GM12878 (cell line): ENCODE measurements at regions not wholly inside any gene's neighbourhood (a gene's known extent, or its start where the extent isn't known, plus 50 kb on each side); places are given as distances from the start of the nearest gene placed in this dataset.
"Not testable (repeated sequence)": the region's sequence is repeated elsewhere in the genome, so short reads cannot be mapped to it uniquely, and the experiment has no call there.

Experiments used
- ATAC-seq: fragments of 200-7000 bp; cut with Tn5 transposase; 3 replicates; pipeline ENCODE4 v1.9.1; 2020; ENCODE audit warnings: mild to moderate bottlenecking, moderate library complexity
- BruUV-seq: library from RNA; stranded (reverse); fragments of 400-500 nt; replicated peaks from 2 replicates; lab custom pipeline; 2021; lab: Mats Ljungman, UMichigan
- CTCF ChIA-PET: fragments of 300-600 bp; sonication (Branson Sonifier 250); formaldehyde crosslinking; extraction: SDS; loops from one replicate; lab custom pipeline; 2021; ENCODE audit warnings: inconsistent platforms; lab: Yijun Ruan, JAX
- POLR2A ChIA-PET: fragments of 350-600 bp; formaldehyde crosslinking; extraction: SDS; loops from one replicate; lab custom pipeline; 2021; ENCODE audit warnings: inconsistent platforms; lab: Charles Lee
- RAD21 ChIA-PET: fragments of 300-600 bp; sonication (Branson Sonifier 250); formaldehyde crosslinking; loops from one replicate; lab custom pipeline; 2023; ENCODE audit warnings: antibody characterized with exemption; ENCODE audit not compliant: unreplicated experiment; lab: Charles Lee
- SMC1A ChIA-PET: fragments of 300-600 bp; sonication (Branson Sonifier 250); formaldehyde crosslinking; loops from one replicate; lab custom pipeline; 2023; ENCODE audit not compliant: unreplicated experiment, uncharacterized antibody; lab: Charles Lee
- DNase-seq: peaks from one replicate; pipeline ENCODE4 v3.0.0-alpha.2; 2011; ENCODE audit warnings: low read depth, low spot score
- FAIRE-seq: peaks from 3 replicates; lab custom pipeline; 2011; peaks lifted over from hg19 to GRCh38; lab: Jason Lieb, UNC
- H2AFZ ChIP-seq: 2 replicates; pipeline ENCODE4 v1.6.0; 2011; ENCODE audit warnings: low read depth, low read length, control low read depth; ENCODE audit not compliant: control insufficient read depth
- H3K27ac ChIP-seq: 2 replicates; pipeline ENCODE4 v1.5.1; 2011; ENCODE audit warnings: control low read depth; ENCODE audit not compliant: control insufficient read depth, insufficient read depth
- H3K27me3 ChIP-seq, 2 experiments: replicated peaks in 1 of 2; 2 replicates each; pipeline versions ENCODE4 v1.6.0 to v1.6.1; 2011; ENCODE audit warnings: low read length in 1 of 2; ENCODE audit not compliant: control insufficient read depth in 2 of 2, insufficient read depth in 2 of 2
- H3K36me3 ChIP-seq, 2 experiments: 2 replicates each; pipeline ENCODE4 v1.5.1; 2011; ENCODE audit warnings: low read length in 1 of 2; ENCODE audit not compliant: control insufficient read depth in 2 of 2, insufficient read depth in 2 of 2
- H3K4me1 ChIP-seq: 2 replicates; pipeline ENCODE4 v1.6.1; 2011; ENCODE audit warnings: mild to moderate bottlenecking, low read length, moderate library complexity, mixed read lengths; ENCODE audit not compliant: control insufficient read depth, insufficient read depth
- H3K4me2 ChIP-seq: 2 replicates; pipeline ENCODE4 v1.6.0; 2011; ENCODE audit warnings: control low read depth; ENCODE audit not compliant: control insufficient read depth, insufficient read depth
- H3K4me3 ChIP-seq: fragments of 200-600 bp; sonication (generic); 2 replicates; pipeline ENCODE4 v1.5.1; 2016
- H3K79me2 ChIP-seq: 2 replicates; pipeline ENCODE4 v1.6.0; 2011; ENCODE audit warnings: low read length; ENCODE audit not compliant: control insufficient read depth, insufficient read depth
- H3K9ac ChIP-seq: 2 replicates; pipeline ENCODE4 v1.8.0; 2011; ENCODE audit warnings: low read length, control low read depth, mixed read lengths; ENCODE audit not compliant: control insufficient read depth, insufficient read depth
- H3K9me3 ChIP-seq: replicated peaks from 3 replicates; pipeline ENCODE4 v1.5.1; 2011; ENCODE audit warnings: mild to moderate bottlenecking, low read length; ENCODE audit not compliant: control insufficient read depth, insufficient read depth
- H4K20me1 ChIP-seq: 2 replicates; pipeline ENCODE4 v1.6.0; 2011; ENCODE audit not compliant: control insufficient read depth, insufficient read depth
- POU2F2 ChIP-seq: IDR thresholded peaks from 3 replicates; pipeline ENCODE4 v1.6.1; 2011; ENCODE audit warnings: low read depth, mild to moderate bottlenecking, low read length, borderline replicate concordance
- WGBS: methylation state at CpG from one replicate; pipeline ENCODE4 v1.1.6; 2016; ENCODE audit warnings: low lambda C conversion rate; ENCODE audit not compliant: insufficient replicate concordance, insufficient coverage; ENCODE audit errors: missing lambda C conversion rate; 5-methylcytosine and 5-hydroxymethylcytosine counted together
- in situ Hi-C: fragments of 300-500 bp; cut with MboI; formaldehyde crosslinking; loops from 9 replicates; pipeline ENCODE4 v1.14.3; 2018; ENCODE audit warnings: mixed read lengths
- intact Hi-C: fragments of 100-400 bp; cut with micrococcal nuclease; formaldehyde crosslinking; loops from one replicate; pipeline ENCODE4 v1.14.2; 2022; ENCODE audit not compliant: unreplicated experiment
- TF ChIP-seq, protein P1 (sequence below): fragments of 450-650 bp; formaldehyde crosslinking; IDR thresholded peaks from 2 replicates; pipeline ENCODE4 v1.4.0; 2022; ENCODE audit warnings: mild to moderate bottlenecking, moderate library complexity

DNA sequence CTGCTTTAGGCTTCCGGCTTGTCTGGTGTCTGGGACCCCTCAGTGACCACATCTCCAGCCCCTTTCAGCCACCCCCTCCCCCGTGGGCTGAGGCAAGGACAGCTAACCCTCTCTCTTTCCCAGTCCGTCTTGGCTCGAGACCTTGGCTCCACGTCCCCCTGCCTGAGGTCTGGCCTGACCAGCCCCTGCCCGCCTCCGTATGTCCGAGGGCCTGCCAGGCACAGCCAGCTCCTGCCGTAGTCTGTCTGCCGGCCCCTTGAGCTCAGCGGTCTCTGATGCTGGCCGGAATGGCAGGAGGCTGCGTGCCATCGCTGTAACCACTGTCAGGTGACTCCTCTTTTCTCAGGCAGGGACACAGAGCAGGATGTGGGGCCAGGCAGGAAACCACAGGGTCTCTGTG is 73.3 kb upstream of the LRPAP1 start:
- ChIA-PET POLR2A (no interaction called here), SMC1A (no interaction called here), RAD21 (no interaction called here), CTCF (no interaction called here)
- Histone ChIP-seq H3K27me3 (no peaks in the 10 kb centered on the region), H3K4me3 (no peak overlapping the region), H3K9me3 (no peaks in the 10 kb centered on the region), H3K79me2 (no peaks in the 10 kb centered on the region), H2AFZ (no peak overlapping the region), H3K36me3 (no peaks in the 10 kb centered on the region), H3K9ac (no peak overlapping the region), H3K27ac (no peak overlapping the region), H3K4me2 (no peak overlapping the region), H4K20me1 (no peaks in the 10 kb centered on the region), H3K4me1 (no peaks in the 10 kb centered on the region)
- WGBS, result 71% methylated on average over 13 of the region's 14 CpGs
- no peak for ATAC-seq
- no TSS peak for BruUV-seq
- no peak for DNase-seq
- in situ Hi-C loops, result no loop called here
- intact Hi-C loops, result no loop called here
- no peak for FAIRE-seq
- no peak for TF ChIP-seq POU2F2
- TF ChIP-seq, protein P1, sequence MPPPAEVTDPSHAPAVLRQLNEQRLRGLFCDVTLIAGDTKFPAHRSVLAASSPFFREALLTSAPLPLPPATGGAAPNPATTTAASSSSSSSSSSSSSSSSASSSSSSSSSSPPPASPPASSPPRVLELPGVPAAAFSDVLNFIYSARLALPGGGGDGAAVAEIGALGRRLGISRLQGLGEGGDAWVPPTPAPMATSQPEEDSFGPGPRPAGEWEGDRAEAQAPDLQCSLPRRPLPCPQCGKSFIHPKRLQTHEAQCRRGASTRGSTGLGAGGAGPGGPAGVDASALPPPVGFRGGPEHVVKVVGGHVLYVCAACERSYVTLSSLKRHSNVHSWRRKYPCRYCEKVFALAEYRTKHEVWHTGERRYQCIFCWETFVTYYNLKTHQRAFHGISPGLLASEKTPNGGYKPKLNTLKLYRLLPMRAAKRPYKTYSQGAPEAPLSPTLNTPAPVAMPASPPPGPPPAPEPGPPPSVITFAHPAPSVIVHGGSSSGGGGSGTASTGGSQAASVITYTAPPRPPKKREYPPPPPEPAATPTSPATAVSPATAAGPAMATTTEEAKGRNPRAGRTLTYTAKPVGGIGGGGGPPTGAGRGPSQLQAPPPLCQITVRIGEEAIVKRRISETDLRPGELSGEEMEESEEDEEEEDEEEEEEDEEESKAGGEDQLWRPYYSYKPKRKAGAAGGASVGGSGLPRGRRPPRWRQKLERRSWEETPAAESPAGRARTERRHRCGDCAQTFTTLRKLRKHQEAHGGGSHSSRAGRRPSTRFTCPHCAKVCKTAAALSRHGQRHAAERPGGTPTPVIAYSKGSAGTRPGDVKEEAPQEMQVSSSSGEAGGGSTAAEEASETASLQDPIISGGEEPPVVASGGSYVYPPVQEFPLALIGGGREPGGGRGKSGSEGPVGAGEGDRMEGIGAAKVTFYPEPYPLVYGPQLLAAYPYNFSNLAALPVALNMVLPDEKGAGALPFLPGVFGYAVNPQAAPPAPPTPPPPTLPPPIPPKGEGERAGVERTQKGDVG, result no peak

DNA sequence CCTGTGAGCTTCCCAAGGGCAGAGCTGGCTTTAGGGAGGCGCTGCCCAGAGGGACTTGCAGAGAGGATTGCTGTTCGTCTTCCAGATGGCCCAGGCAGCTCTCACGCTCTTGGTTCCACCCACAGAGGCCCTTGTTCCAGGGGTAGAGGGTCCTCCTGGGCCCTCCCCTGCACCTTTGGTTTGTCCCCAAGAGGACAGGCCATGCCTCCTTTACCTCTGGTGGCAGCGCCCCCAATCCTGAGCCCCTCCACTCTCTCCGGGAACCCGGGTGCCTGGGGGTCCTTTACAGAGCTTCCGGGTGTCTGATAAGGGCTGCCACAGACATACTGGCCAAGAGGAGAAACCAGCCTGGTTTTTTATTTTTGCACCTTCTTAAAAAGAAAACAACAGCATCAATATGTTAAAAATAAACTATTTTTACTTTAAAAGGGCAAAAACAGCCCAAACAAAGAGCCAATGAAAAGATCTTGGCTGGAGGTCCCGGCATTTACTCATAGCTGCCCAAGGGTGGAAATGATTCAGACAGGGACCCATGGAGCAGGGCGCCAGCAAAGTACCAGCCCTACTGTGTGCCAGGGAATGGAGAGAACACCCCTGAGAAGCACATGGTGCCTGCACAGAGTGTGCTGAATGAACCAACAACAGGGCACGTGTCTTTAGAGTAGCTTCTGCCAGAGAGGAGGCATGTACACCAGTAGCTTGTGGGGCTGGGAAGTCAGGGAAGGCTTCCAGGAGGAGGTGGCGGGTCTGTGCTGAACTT is 70.8 kb upstream of the LRPAP1 start:
- RAD21 ChIA-PET, H3K36me3 ChIP-seq, SMC1A ChIA-PET, H3K4me1 ChIP-seq, BruUV-seq, H4K20me1 ChIP-seq, H3K27me3 ChIP-seq, H3K9ac ChIP-seq, H2AFZ ChIP-seq, CTCF ChIA-PET, intact Hi-C loops, H3K4me2 ChIP-seq, POLR2A ChIA-PET, in situ Hi-C loops, H3K9me3 ChIP-seq, FAIRE-seq, DNase-seq, H3K79me2 ChIP-seq, H3K4me3 ChIP-seq, ATAC-seq, H3K27ac ChIP-seq: not testable (repeated sequence)
- 44% methylated on average over 10 of the region's 11 CpGs for WGBS
